Peyer's patch (tissue), 4 donors: ENCODE measurements at regions not wholly inside any gene's neighbourhood (a gene's known extent, or its start where the extent isn't known, plus 50 kb on each side); places are given as distances from the start of the nearest gene placed in this dataset.

Experiments used
- POLR2A ChIP-seq, 2 donors: fragments of 450-650 bp; IDR thresholded peaks; one replicate each; pipeline ENCODE4 v1.5.1; 2017; ENCODE audit warnings: antibody characterized with exemption in 2 of 2, mild to moderate bottlenecking in 2 of 2, moderate library complexity in 2 of 2
- TF ChIP-seq, protein P1 (sequence below), 6 experiments: fragments of 450-650 bp in 4 of 6; fragments of 200-600 bp in 2 of 6; sonication (generic) in 1 of 6; IDR thresholded peaks; one replicate each; pipeline ENCODE4 v1.5.1; 2017 to 2019; ENCODE audit warnings: antibody characterized with exemption in 6 of 6, mild to moderate bottlenecking in 3 of 6, moderate library complexity in 1 of 6

DNA sequence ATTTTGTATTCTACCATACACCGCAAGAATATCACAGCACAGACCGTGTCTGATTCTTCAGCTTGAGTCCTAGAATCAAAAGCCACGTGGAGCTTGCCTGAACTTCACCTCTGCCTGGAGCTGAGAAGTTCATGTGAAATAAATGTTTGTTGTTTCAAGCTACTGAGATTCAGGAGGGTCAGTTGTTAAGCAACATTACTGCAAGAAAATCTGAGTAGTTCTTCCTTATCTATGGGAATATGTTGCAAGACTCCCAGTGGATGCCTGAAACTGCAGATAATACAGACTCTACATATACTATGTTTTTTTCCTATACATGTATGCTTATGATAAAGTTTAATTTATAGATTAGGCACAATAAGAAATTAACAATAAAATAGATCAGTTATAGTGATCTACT is 995.3 kb downstream of the TBC1D22A start:
- TF ChIP-seq, protein P1, sequence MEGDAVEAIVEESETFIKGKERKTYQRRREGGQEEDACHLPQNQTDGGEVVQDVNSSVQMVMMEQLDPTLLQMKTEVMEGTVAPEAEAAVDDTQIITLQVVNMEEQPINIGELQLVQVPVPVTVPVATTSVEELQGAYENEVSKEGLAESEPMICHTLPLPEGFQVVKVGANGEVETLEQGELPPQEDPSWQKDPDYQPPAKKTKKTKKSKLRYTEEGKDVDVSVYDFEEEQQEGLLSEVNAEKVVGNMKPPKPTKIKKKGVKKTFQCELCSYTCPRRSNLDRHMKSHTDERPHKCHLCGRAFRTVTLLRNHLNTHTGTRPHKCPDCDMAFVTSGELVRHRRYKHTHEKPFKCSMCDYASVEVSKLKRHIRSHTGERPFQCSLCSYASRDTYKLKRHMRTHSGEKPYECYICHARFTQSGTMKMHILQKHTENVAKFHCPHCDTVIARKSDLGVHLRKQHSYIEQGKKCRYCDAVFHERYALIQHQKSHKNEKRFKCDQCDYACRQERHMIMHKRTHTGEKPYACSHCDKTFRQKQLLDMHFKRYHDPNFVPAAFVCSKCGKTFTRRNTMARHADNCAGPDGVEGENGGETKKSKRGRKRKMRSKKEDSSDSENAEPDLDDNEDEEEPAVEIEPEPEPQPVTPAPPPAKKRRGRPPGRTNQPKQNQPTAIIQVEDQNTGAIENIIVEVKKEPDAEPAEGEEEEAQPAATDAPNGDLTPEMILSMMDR (IDR thresholded peaks at IDR 0.05), result no peak
- no peak for TF ChIP-seq POLR2A (IDR thresholded peaks at IDR 0.05)
